ENCODE measurements at regions not wholly inside any gene's neighbourhood (a gene's known extent, or its start where the extent isn't known, plus 50 kb on each side); places are given as distances from the start of the nearest gene placed in this dataset.

DNA sequence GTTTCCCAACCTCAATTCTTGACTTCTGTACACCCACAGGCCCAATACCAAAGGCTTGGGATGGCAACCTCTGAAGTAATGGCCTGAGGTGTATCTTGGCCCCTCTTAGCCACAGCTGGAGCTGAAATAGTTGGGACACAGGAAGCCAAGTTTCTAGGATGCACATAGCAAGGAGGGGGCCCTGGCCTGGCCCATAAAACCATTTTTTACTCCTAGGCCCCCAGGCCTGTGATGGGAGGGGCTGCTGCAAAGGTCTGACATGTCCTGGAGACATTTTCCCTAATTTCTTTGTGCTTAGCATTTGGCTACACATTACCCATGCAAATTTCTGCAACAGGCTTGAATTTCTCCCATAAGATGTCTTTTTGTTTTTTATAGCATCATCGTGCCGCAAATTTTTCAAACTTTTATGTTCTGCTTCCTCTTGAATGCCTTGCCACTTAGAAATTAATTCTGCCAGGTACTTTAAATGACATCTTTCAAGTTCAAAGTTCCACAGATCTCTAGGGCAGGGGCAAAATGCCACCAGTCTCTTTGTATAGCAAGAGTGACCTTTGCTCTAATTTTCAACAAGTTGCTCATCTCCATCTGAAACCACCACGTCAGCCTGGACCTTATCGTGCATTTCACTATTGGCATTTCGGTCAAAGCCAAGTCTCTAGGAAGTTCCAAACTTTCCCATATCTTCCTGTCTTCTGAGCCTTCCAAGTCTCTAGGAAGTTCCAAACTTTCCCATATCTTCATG, 490.8 kb downstream of the IPMK start:
- no peak for DNase-seq

DNA sequence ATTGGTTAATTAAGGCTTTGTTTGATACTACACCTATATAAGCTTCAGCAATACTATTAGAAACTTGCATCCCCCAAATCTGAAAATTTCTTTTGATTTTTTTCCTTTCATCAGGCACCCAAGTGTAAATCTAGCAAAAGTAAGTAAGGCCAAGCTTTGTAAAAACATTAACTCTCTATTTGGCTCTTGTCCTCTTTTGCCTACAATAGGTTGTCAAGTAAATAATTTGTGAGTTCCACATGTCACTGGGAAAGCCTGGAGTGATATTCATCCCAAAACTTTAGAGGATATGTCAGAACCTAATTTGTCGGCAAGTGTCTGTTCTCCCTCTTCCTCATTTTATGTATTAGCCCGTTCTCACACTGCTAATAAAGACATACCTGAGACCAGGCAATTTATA, 492.4 kb downstream of the IPMK start:
- DNase-seq = no peak

GRCh38 chr10:57769298-57769697, 498.4 kb downstream of the IPMK start:
- no peak for DNase-seq

DNA sequence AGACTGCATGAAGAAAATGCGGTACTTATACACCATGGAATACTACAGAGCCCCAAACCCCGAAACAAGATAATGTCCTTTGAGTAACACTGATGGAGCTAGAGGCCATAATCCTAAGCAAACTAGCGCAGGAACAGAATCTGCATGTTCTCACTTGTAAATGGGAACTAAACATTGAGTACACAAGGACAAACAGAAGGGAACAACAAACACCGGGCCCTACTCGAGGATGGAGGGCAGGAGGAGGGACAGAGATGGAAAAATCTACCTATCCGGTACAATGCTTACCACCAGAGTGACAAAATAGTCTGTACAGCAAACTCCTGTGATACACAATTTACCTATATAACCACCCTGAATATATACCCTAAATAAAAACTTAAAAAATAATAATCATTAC, 507.9 kb downstream of the IPMK start:
- DNase-seq = no peak

- no peak for DNase-seq
These were observed 512.9 kb downstream of the IPMK start for GRCh38 chr10:57754803-57755202.

- DNase-seq = no peak
These were observed 524.0 kb downstream of the IPMK start for GRCh38 chr10:57743711-57744110.

DNA sequence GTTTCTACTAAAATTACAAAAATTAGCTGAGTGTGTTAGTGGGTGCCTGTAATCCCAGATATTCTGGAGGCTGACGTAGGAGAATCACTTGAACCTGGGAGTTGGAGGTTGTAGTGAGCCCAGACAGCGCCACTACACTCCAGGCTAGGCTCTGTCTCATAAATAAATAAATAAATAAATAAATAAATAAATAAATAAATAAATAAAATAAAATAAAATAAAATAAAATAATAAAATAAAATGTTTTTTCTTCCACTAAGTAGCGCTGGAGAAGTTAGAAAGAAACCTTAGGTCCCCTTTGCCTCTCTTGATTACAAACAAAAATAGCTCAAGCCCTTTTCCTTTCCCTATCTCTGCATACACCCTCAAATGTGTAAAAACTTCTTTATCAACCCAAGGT, 525.9 kb downstream of the IPMK start:
- no peak for DNase-seq

GRCh38 chr10:57723305-57723704, 544.4 kb downstream of the IPMK start:
- no peak for DNase-seq

- DNase-seq = peak in 1 of 2 experiments; percentile 1
These were observed 550.8 kb downstream of the IPMK start for GRCh38 chr10:57716884-57717283.

- no peak for DNase-seq
These were observed 552.5 kb downstream of the IPMK start for GRCh38 chr10:57715233-57715632.

- DNase-seq = no peak
These were observed 560.4 kb downstream of the IPMK start for GRCh38 chr10:57707300-57707658.

- no peak for DNase-seq
These were observed 561.0 kb downstream of the IPMK start for GRCh38 chr10:57706576-57707299.

DNA sequence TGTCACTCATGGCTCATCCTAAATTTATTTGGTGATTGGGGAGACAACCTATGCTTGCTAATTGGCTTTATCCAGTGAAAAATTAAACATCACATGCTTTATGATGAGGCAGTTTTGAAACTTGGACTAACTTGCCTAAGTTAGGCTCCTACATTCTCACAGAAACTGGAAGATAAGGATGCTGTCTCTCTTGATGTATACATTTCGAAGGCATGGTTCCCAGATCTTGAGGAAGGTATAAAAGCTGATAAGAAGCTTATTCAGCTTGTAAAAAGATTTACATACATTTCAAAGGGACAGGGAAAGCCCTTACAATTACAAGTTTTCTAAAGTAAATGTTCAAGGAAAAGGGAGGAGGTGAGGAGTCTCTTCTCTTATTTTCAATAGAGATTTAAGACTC, 561.7 kb downstream of the IPMK start:
- DNase-seq = no peak

DNA sequence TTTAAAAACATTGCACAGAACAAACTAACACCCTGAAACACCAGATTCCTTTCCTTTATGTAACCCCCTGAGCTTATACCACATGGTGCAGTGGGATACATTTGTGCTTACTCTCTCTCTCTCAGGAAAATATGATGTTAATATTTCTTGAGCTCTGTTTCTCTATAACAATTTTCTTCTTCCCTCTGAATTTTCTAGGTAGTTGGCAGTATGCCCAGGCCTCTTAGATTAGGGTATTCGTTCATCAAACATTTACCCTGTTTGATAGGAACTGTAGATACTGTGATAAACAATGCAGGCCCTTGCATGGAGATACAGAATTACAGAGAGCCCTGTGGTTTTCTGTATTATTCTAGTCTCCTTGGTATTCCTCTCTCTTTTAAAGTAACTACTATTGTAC, 567.8 kb downstream of the IPMK start:
- DNase-seq = peak in 1 of 2 experiments; percentile 13

GRCh38 chr10:57696641-57697040, 571.1 kb downstream of the IPMK start:
- no peak for DNase-seq

DNA sequence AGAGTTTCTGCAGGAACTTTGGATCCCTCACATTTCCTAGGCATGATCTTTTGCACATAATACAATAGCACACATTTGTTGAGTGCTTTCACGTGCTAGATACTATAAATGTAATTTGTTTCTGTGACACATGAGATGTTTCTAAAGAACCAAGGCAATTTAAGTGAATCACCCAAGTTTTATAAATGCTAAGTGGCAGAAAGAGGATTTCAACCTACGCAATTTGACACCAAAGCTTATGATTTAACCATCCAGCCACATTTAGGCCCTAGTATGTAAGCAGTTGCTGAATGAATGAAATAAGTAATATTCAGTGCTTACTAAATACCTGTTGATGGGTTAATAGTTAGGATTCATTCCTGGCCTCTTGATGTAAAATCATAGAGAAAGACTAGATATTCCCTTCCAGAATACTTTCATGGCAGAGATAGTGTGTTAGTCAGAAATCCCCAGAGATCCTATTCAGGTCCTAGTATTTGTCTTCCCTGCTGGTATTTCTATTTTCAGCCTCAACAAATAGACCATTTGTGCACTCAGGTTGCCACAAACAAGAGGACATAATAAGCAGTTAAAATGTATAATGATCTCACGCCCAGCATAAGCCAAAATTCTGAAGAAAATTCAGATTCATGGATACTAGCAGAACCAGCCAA, 572.6 kb downstream of the IPMK start:
- DNase-seq = peak; percentile 43 to 77

- DNase-seq = no peak
These were observed 575.3 kb downstream of the IPMK start for GRCh38 chr10:57692255-57692980.

DNA sequence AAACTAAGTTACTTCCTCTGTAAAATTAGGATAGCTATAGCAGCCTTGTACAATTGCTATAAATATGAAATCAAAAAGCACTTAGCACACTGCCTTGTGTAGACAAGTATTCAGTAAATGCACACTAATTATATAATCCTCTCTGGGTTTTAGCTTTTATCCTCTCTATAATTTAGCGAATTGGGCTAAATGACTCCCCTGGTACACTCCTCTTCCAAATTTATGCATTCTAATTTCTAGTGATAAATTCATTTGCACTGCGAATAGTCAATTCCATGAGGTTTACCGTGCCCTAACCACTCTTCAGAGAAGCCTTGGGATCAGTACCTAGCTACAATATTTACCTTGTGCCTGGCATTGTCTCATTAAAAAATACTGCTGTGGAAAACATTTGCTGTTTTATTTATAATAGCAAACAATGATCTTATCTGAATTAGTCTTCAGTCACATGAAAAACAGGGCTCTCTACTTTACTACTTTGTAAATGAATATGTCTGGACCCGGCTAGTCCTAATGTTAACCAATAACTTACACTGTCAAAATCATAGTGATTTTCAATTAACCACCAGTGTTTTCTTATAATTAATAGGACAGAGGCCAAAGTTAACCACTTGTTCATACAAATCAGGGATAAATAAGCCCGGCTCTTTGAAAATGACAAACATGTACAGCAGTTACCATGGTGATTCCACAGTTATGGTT, 577.9 kb downstream of the IPMK start:
- DNase-seq = peak in 1 of 2 experiments; percentile 53

GRCh38 chr10:57679916-57680315, 587.8 kb downstream of the IPMK start:
- DNase-seq = no peak

- no peak for DNase-seq
These were observed 592.6 kb downstream of the IPMK start for GRCh38 chr10:57675125-57675524.

GRCh38 chr10:57673446-57673960, 594.2 kb downstream of the IPMK start:
- DNase-seq = no peak

GRCh38 chr10:57664815-57665214, 602.9 kb downstream of the IPMK start:
- DNase-seq = no peak

DNA sequence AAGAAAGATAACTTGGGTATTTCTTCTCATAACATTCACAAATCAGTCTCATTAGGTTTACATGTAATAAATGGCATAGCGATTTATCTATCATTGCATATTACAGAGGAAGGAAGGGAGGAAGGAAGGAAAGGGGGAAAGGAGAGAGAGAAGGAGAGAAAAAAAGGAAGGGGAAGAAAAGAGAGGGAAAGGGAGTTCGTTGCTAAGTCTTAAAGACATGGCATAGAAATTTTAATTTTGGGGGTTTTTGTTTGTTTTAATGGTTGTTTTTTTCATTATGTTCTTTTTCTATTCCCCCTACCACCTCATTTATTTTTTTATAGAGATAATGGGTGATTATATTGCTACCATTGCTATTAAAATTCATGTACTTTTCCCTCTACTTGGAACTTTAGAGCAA, 604.3 kb downstream of the IPMK start:
- no peak for DNase-seq

All from NCI-H2081 (cell line).